ENCODE measurements at regions not wholly inside any gene's neighbourhood (a gene's known extent, or its start where the extent isn't known, plus 50 kb on each side); places are given as distances from the start of the nearest gene placed in this dataset.

GRCh38 chr9:78756813-78757510 is 460.0 kb downstream of the PSAT1 start:
- no peak for DNase-seq

GRCh38 chr9:78763424-78763823 is 466.5 kb downstream of the PSAT1 start:
- DNase-seq: no peak

GRCh38 chr9:78765861-78766260 is 468.9 kb downstream of the PSAT1 start:
- DNase-seq: no peak

GRCh38 chr9:78767490-78767889 is 470.6 kb downstream of the PSAT1 start:
- no peak for DNase-seq

GRCh38 chr9:78769690-78770089 is 472.8 kb downstream of the PSAT1 start:
- DNase-seq: no peak

GRCh38 chr9:78775211-78775610 is 478.3 kb downstream of the PSAT1 start:
- DNase-seq: no peak

GRCh38 chr9:78775696-78776295 is 478.9 kb downstream of the PSAT1 start:
- no peak for DNase-seq

- DNase-seq: no peak
These were observed 480.8 kb downstream of the PSAT1 start for GRCh38 chr9:78777747-78778146.

- DNase-seq: no peak
These were observed 481.4 kb downstream of the PSAT1 start for GRCh38 chr9:78778318-78778717.

- no peak for DNase-seq
These were observed 482.0 kb downstream of the PSAT1 start for GRCh38 chr9:78778861-78779374.

GRCh38 chr9:78781681-78782080 is 484.8 kb downstream of the PSAT1 start:
- DNase-seq: no peak

- no peak for DNase-seq
These were observed 485.3 kb downstream of the PSAT1 start for GRCh38 chr9:78782234-78782633.

- no peak for DNase-seq
These were observed 485.9 kb downstream of the PSAT1 start for GRCh38 chr9:78782858-78783257.

- DNase-seq: no peak
These were observed 486.8 kb downstream of the PSAT1 start for GRCh38 chr9:78783743-78784142.

GRCh38 chr9:78786794-78787193 is 489.9 kb downstream of the PSAT1 start:
- no peak for DNase-seq

GRCh38 chr9:78788101-78788500 is 491.2 kb downstream of the PSAT1 start:
- DNase-seq: no peak

- DNase-seq: no peak
These were observed 494.9 kb downstream of the PSAT1 start for GRCh38 chr9:78791779-78792178.

GRCh38 chr9:78792745-78793144 is 495.8 kb downstream of the PSAT1 start:
- no peak for DNase-seq

- DNase-seq: no peak
These were observed 508.8 kb downstream of the PSAT1 start for GRCh38 chr9:78805771-78806170.

GRCh38 chr9:78806492-78807160 is 509.7 kb downstream of the PSAT1 start:
- DNase-seq: no peak

- DNase-seq: no peak
These were observed 510.4 kb downstream of the PSAT1 start for GRCh38 chr9:78807286-78807685.

GRCh38 chr9:78808048-78808447 is 511.1 kb downstream of the PSAT1 start:
- no peak for DNase-seq

GRCh38 chr9:78811622-78812276 is 514.8 kb downstream of the PSAT1 start:
- DNase-seq: no peak

- no peak for DNase-seq
These were observed 515.7 kb downstream of the PSAT1 start for GRCh38 chr9:78812665-78813064.

Data from RPMI8226 (cell line).